GM12878 (cell line): ENCODE measurements at regions not wholly inside any gene's neighbourhood (a gene's known extent, or its start where the extent isn't known, plus 50 kb on each side); places are given as distances from the start of the nearest gene placed in this dataset.

Experiments used
- ATAC-seq: fragments of 200-7000 bp; cut with Tn5 transposase; 3 replicates; pipeline ENCODE4 v1.9.1; 2020; ENCODE audit warnings: mild to moderate bottlenecking, moderate library complexity
- BruUV-seq: library from RNA; stranded (reverse); fragments of 400-500 nt; replicated peaks from 2 replicates; lab custom pipeline; 2021; lab: Mats Ljungman, UMichigan
- CTCF ChIA-PET: fragments of 300-600 bp; sonication (Branson Sonifier 250); formaldehyde crosslinking; extraction: SDS; loops from one replicate; lab custom pipeline; 2021; ENCODE audit warnings: inconsistent platforms; lab: Yijun Ruan, JAX
- POLR2A ChIA-PET: fragments of 350-600 bp; formaldehyde crosslinking; extraction: SDS; loops from one replicate; lab custom pipeline; 2021; ENCODE audit warnings: inconsistent platforms; lab: Charles Lee
- RAD21 ChIA-PET: fragments of 300-600 bp; sonication (Branson Sonifier 250); formaldehyde crosslinking; loops from one replicate; lab custom pipeline; 2023; ENCODE audit warnings: antibody characterized with exemption; ENCODE audit not compliant: unreplicated experiment; lab: Charles Lee
- SMC1A ChIA-PET: fragments of 300-600 bp; sonication (Branson Sonifier 250); formaldehyde crosslinking; loops from one replicate; lab custom pipeline; 2023; ENCODE audit not compliant: unreplicated experiment, uncharacterized antibody; lab: Charles Lee
- DNase-seq: peaks from one replicate; pipeline ENCODE4 v3.0.0-alpha.2; 2011; ENCODE audit warnings: low read depth, low spot score
- FAIRE-seq: peaks from 3 replicates; lab custom pipeline; 2011; peaks lifted over from hg19 to GRCh38; lab: Jason Lieb, UNC
- H2AFZ ChIP-seq: 2 replicates; pipeline ENCODE4 v1.6.0; 2011; ENCODE audit warnings: low read depth, low read length, control low read depth; ENCODE audit not compliant: control insufficient read depth
- H3K27ac ChIP-seq: 2 replicates; pipeline ENCODE4 v1.5.1; 2011; ENCODE audit warnings: control low read depth; ENCODE audit not compliant: control insufficient read depth, insufficient read depth
- H3K27me3 ChIP-seq, 2 experiments: replicated peaks in 1 of 2; 2 replicates each; pipeline versions ENCODE4 v1.6.0 to v1.6.1; 2011; ENCODE audit warnings: low read length in 1 of 2; ENCODE audit not compliant: control insufficient read depth in 2 of 2, insufficient read depth in 2 of 2
- H3K36me3 ChIP-seq, 2 experiments: 2 replicates each; pipeline ENCODE4 v1.5.1; 2011; ENCODE audit warnings: low read length in 1 of 2; ENCODE audit not compliant: control insufficient read depth in 2 of 2, insufficient read depth in 2 of 2
- H3K4me1 ChIP-seq: 2 replicates; pipeline ENCODE4 v1.6.1; 2011; ENCODE audit warnings: mild to moderate bottlenecking, low read length, moderate library complexity, mixed read lengths; ENCODE audit not compliant: control insufficient read depth, insufficient read depth
- H3K4me2 ChIP-seq: 2 replicates; pipeline ENCODE4 v1.6.0; 2011; ENCODE audit warnings: control low read depth; ENCODE audit not compliant: control insufficient read depth, insufficient read depth
- H3K4me3 ChIP-seq: fragments of 200-600 bp; sonication (generic); 2 replicates; pipeline ENCODE4 v1.5.1; 2016
- H3K79me2 ChIP-seq: 2 replicates; pipeline ENCODE4 v1.6.0; 2011; ENCODE audit warnings: low read length; ENCODE audit not compliant: control insufficient read depth, insufficient read depth
- H3K9ac ChIP-seq: 2 replicates; pipeline ENCODE4 v1.8.0; 2011; ENCODE audit warnings: low read length, control low read depth, mixed read lengths; ENCODE audit not compliant: control insufficient read depth, insufficient read depth
- H3K9me3 ChIP-seq: replicated peaks from 3 replicates; pipeline ENCODE4 v1.5.1; 2011; ENCODE audit warnings: mild to moderate bottlenecking, low read length; ENCODE audit not compliant: control insufficient read depth, insufficient read depth
- H4K20me1 ChIP-seq: 2 replicates; pipeline ENCODE4 v1.6.0; 2011; ENCODE audit not compliant: control insufficient read depth, insufficient read depth
- EGR1 ChIP-seq, 2 experiments: IDR thresholded peaks; 1 replicate in 1 of 2; 2 replicates in 1 of 2; pipeline ENCODE4 v1.6.1; 2011 to 2012; ENCODE audit warnings: low read depth in 2 of 2, low read length in 2 of 2, borderline replicate concordance in 1 of 2, mild to moderate bottlenecking in 1 of 2, moderate library complexity in 1 of 2
- FOXK2 ChIP-seq: fragments of 450-650 bp; IDR thresholded peaks from 2 replicates; pipeline ENCODE4 v1.6.1; 2017; ENCODE audit warnings: mild to moderate bottlenecking, moderate library complexity
- GABPA ChIP-seq: IDR thresholded peaks from 2 replicates; pipeline ENCODE4 v1.6.1; 2014; ENCODE audit warnings: antibody characterized with exemption, low read depth, mild to moderate bottlenecking, inconsistent platforms
- LARP7 ChIP-seq: fragments of 450-650 bp; IDR thresholded peaks from 2 replicates; pipeline ENCODE4 v1.6.1; 2017; ENCODE audit warnings: mild to moderate bottlenecking
- NFYB ChIP-seq: IDR thresholded peaks from 2 replicates; pipeline ENCODE4 v1.6.1; 2011; ENCODE audit warnings: low read depth, mild to moderate bottlenecking, low read length, improper control_type of control experiment, moderate library complexity; ENCODE audit not compliant: insufficient read depth
- POLR2AphosphoS5 ChIP-seq: IDR thresholded peaks from 2 replicates; pipeline ENCODE4 v1.6.1; 2011; ENCODE audit warnings: mild to moderate bottlenecking, low read length, inconsistent platforms
- RELA ChIP-seq: fragments of 450-650 bp; IDR thresholded peaks from 2 replicates; pipeline ENCODE4 v1.8.0; 2014; ENCODE audit warnings: borderline replicate concordance; ENCODE audit not compliant: partially characterized antibody
- RUNX3 ChIP-seq: IDR thresholded peaks from 2 replicates; pipeline ENCODE4 v1.6.1; 2012; ENCODE audit warnings: low read length, inconsistent platforms
- WGBS: methylation state at CpG from one replicate; pipeline ENCODE4 v1.1.6; 2016; ENCODE audit warnings: low lambda C conversion rate; ENCODE audit not compliant: insufficient replicate concordance, insufficient coverage; ENCODE audit errors: missing lambda C conversion rate; 5-methylcytosine and 5-hydroxymethylcytosine counted together
- in situ Hi-C: fragments of 300-500 bp; cut with MboI; formaldehyde crosslinking; loops from 9 replicates; pipeline ENCODE4 v1.14.3; 2018; ENCODE audit warnings: mixed read lengths
- intact Hi-C: fragments of 100-400 bp; cut with micrococcal nuclease; formaldehyde crosslinking; loops from one replicate; pipeline ENCODE4 v1.14.2; 2022; ENCODE audit not compliant: unreplicated experiment
- TF ChIP-seq, protein P1 (sequence below), 3 experiments: IDR thresholded peaks in 2 of 3; conservative IDR thresholded peaks in 1 of 3; 2 replicates each; pipeline ENCODE4 v1.5.1; 2011; ENCODE audit warnings: low read depth in 3 of 3, low read length in 3 of 3, mild to moderate bottlenecking in 3 of 3, control low read depth in 2 of 3, moderate library complexity in 2 of 3, inconsistent platforms in 1 of 3, mixed read lengths in 1 of 3; ENCODE audit not compliant: control insufficient read depth in 2 of 3, insufficient read depth in 1 of 3; ENCODE audit errors: extremely low read depth in 1 of 3
- TF ChIP-seq, protein P2 (sequence below): fragments of 450-650 bp; conservative IDR thresholded peaks from 2 replicates; pipeline ENCODE4 v1.6.1; 2017; ENCODE audit warnings: mild to moderate bottlenecking, moderate library complexity
- TF ChIP-seq, protein P3 (sequence below): IDR thresholded peaks from 2 replicates; pipeline ENCODE4 v1.6.1; 2012; ENCODE audit warnings: low read depth, low read length, improper control_type of control experiment
- TF ChIP-seq, protein P4 (sequence below): fragments of 450-650 bp; formaldehyde crosslinking; IDR thresholded peaks from 2 replicates; pipeline ENCODE4 v1.4.0; 2020; ENCODE audit warnings: mild to moderate bottlenecking, moderate library complexity

DNA sequence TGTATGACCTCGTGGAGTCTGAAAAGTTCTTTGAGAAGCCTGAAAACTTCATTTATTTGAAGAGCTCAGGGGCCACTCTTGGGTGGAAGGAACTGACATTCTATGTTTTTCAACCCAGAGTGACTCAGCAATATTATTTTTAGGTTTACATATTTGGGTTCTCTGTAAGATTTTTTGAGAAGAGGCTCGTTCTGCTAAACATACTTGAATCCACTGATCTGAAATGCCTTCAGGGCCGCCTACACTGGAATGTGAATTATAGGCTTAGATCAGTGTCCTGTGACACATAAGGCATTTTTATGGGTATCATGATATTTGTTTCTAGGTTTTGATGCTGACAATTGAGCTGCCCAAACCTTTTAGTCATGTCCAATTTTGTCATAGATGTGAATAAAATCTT lies 86.2 kb downstream of the PSAT1 start:
- no peaks in the 10 kb centered on the region for H3K36me3 ChIP-seq
- no peaks in the 10 kb centered on the region for H3K27me3 ChIP-seq
- intact Hi-C loops (no loop called here), in situ Hi-C loops (no loop called here)
- no peak overlapping the region for H3K27ac ChIP-seq
- H3K4me1 ChIP-seq = no peaks in the 10 kb centered on the region
- RAD21 ChIA-PET = no interaction called here
- no peak overlapping the region for H3K9ac ChIP-seq
- H2AFZ ChIP-seq = no peak overlapping the region
- BruUV-seq = no TSS peak
- H3K79me2 ChIP-seq = no peaks in the 10 kb centered on the region
- no peaks in the 10 kb centered on the region for H3K9me3 ChIP-seq
- SMC1A ChIA-PET = no interaction called here
- no peak for ATAC-seq
- no peak overlapping the region for H3K4me3 ChIP-seq
- no peak overlapping the region for H3K4me2 ChIP-seq
- DNase-seq = no peak
- no peak for FAIRE-seq
- whole genome bisulfite sequencing = 2% methylated on average over 3 of the region's 3 CpGs
- POLR2A ChIA-PET = no interaction called here
- CTCF ChIA-PET = no interaction called here
- no peaks in the 10 kb centered on the region for H4K20me1 ChIP-seq
- TF ChIP-seq, protein P1, sequence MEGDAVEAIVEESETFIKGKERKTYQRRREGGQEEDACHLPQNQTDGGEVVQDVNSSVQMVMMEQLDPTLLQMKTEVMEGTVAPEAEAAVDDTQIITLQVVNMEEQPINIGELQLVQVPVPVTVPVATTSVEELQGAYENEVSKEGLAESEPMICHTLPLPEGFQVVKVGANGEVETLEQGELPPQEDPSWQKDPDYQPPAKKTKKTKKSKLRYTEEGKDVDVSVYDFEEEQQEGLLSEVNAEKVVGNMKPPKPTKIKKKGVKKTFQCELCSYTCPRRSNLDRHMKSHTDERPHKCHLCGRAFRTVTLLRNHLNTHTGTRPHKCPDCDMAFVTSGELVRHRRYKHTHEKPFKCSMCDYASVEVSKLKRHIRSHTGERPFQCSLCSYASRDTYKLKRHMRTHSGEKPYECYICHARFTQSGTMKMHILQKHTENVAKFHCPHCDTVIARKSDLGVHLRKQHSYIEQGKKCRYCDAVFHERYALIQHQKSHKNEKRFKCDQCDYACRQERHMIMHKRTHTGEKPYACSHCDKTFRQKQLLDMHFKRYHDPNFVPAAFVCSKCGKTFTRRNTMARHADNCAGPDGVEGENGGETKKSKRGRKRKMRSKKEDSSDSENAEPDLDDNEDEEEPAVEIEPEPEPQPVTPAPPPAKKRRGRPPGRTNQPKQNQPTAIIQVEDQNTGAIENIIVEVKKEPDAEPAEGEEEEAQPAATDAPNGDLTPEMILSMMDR (IDR thresholded peaks at IDR 0.05 in 2 of 3, conservative IDR thresholded peaks at IDR 0.05 in 1 of 3; ENCODE audit: control insufficient read depth in 2 of 3, extremely low read depth in 1 of 3, insufficient read depth in 1 of 3, low read depth in 3 of 3, low read length in 3 of 3) = no peak
- TF ChIP-seq EGR1 (IDR thresholded peaks at IDR 0.05; ENCODE audit: borderline replicate concordance in 1 of 2, low read depth in 2 of 2, low read length in 2 of 2) = no peak
- TF ChIP-seq, protein P2, sequence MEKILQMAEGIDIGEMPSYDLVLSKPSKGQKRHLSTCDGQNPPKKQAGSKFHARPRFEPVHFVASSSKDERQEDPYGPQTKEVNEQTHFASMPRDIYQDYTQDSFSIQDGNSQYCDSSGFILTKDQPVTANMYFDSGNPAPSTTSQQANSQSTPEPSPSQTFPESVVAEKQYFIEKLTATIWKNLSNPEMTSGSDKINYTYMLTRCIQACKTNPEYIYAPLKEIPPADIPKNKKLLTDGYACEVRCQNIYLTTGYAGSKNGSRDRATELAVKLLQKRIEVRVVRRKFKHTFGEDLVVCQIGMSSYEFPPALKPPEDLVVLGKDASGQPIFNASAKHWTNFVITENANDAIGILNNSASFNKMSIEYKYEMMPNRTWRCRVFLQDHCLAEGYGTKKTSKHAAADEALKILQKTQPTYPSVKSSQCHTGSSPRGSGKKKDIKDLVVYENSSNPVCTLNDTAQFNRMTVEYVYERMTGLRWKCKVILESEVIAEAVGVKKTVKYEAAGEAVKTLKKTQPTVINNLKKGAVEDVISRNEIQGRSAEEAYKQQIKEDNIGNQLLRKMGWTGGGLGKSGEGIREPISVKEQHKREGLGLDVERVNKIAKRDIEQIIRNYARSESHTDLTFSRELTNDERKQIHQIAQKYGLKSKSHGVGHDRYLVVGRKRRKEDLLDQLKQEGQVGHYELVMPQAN = no peak
- no peak for TF ChIP-seq NFYB
- no peak for TF ChIP-seq RUNX3
- TF ChIP-seq, protein P3, sequence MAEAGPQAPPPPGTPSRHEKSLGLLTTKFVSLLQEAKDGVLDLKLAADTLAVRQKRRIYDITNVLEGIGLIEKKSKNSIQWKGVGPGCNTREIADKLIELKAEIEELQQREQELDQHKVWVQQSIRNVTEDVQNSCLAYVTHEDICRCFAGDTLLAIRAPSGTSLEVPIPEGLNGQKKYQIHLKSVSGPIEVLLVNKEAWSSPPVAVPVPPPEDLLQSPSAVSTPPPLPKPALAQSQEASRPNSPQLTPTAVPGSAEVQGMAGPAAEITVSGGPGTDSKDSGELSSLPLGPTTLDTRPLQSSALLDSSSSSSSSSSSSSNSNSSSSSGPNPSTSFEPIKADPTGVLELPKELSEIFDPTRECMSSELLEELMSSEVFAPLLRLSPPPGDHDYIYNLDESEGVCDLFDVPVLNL = no peak
- TF ChIP-seq RELA = no peak
- no peak for TF ChIP-seq POLR2AphosphoS5
- no peak for TF ChIP-seq GABPA
- TF ChIP-seq FOXK2 = no peak
- TF ChIP-seq, protein P4, sequence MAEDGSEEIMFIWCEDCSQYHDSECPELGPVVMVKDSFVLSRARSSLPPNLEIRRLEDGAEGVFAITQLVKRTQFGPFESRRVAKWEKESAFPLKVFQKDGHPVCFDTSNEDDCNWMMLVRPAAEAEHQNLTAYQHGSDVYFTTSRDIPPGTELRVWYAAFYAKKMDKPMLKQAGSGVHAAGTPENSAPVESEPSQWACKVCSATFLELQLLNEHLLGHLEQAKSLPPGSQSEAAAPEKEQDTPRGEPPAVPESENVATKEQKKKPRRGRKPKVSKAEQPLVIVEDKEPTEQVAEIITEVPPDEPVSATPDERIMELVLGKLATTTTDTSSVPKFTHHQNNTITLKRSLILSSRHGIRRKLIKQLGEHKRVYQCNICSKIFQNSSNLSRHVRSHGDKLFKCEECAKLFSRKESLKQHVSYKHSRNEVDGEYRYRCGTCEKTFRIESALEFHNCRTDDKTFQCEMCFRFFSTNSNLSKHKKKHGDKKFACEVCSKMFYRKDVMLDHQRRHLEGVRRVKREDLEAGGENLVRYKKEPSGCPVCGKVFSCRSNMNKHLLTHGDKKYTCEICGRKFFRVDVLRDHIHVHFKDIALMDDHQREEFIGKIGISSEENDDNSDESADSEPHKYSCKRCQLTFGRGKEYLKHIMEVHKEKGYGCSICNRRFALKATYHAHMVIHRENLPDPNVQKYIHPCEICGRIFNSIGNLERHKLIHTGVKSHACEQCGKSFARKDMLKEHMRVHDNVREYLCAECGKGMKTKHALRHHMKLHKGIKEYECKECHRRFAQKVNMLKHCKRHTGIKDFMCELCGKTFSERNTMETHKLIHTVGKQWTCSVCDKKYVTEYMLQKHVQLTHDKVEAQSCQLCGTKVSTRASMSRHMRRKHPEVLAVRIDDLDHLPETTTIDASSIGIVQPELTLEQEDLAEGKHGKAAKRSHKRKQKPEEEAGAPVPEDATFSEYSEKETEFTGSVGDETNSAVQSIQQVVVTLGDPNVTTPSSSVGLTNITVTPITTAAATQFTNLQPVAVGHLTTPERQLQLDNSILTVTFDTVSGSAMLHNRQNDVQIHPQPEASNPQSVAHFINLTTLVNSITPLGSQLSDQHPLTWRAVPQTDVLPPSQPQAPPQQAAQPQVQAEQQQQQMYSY (CRISPR knock-in tag) = no peak
- TF ChIP-seq LARP7 = no peak
